IMR-90 (cell line): ENCODE measurements at regions not wholly inside any gene's neighbourhood (a gene's known extent, or its start where the extent isn't known, plus 50 kb on each side); places are given as distances from the start of the nearest gene placed in this dataset.

Experiments
- CTCF ChIP-seq: conservative IDR thresholded peaks from 2 replicates; pipeline ENCODE4 v1.5.1; 2012; ENCODE audit warnings: mild to moderate bottlenecking, low read depth, low read length, improper control_type of control experiment
- FOS ChIP-seq: fragments of 150-350 bp; IDR thresholded peaks from 2 replicates; pipeline ENCODE4 v1.6.1; 2016; ENCODE audit warnings: low read depth, low read length
- POLR2A ChIP-seq: IDR thresholded peaks from 2 replicates; pipeline ENCODE4 v1.6.1; 2012; ENCODE audit warnings: mild to moderate bottlenecking, low read depth, low read length
- SMC3 ChIP-seq: fragments of 150-350 bp; IDR thresholded peaks from 2 replicates; pipeline ENCODE4 v1.6.1; 2016; ENCODE audit warnings: low read depth, mild to moderate bottlenecking, antibody characterized with exemption, low read length, moderate library complexity
- USF2 ChIP-seq: fragments of 150-350 bp; IDR thresholded peaks from 2 replicates; pipeline ENCODE4 v1.6.1; 2017; ENCODE audit warnings: mild to moderate bottlenecking, antibody characterized with exemption, low read length, low read depth

GRCh38 chr5:54881286-54882005, 103.9 kb downstream of the ESM1 start:
- TF ChIP-seq CTCF, result no peak
- no peak for TF ChIP-seq FOS
- TF ChIP-seq USF2, result no peak
- TF ChIP-seq POLR2A, result no peak
- no peak for TF ChIP-seq SMC3
